Ishikawa (cell line): ENCODE measurements at regions not wholly inside any gene's neighbourhood (a gene's known extent, or its start where the extent isn't known, plus 50 kb on each side); places are given as distances from the start of the nearest gene placed in this dataset.

Source experiments
- CEBPB ChIP-seq: IDR thresholded peaks from 2 replicates; pipeline ENCODE4 v1.6.1; 2012
- EGR1 ChIP-seq: IDR thresholded peaks from 2 replicates; pipeline ENCODE4 v1.6.1; 2012
- EP300 ChIP-seq: IDR thresholded peaks from 2 replicates; pipeline ENCODE4 v1.6.1; 2012; ENCODE audit warnings: borderline replicate concordance
- FOXM1 ChIP-seq: IDR thresholded peaks from 2 replicates; pipeline ENCODE4 v1.6.1; 2012; ENCODE audit warnings: low read depth, borderline replicate concordance
- RAD21 ChIP-seq: IDR thresholded peaks from 2 replicates; pipeline ENCODE4 v1.6.1; 2012; ENCODE audit warnings: low read depth
- REST ChIP-seq: IDR thresholded peaks from 2 replicates; pipeline ENCODE4 v1.6.1; 2012; ENCODE audit warnings: low read depth, mild to moderate bottlenecking
- TAF1 ChIP-seq: IDR thresholded peaks from 2 replicates; pipeline ENCODE4 v1.6.1; 2012; ENCODE audit warnings: low read depth, mild to moderate bottlenecking
- YY1 ChIP-seq: IDR thresholded peaks from 2 replicates; pipeline ENCODE4 v1.6.1; 2012; ENCODE audit warnings: low read depth
- TF ChIP-seq, protein P1 (sequence below): IDR thresholded peaks from 2 replicates; pipeline ENCODE4 v1.6.1; 2012

DNA sequence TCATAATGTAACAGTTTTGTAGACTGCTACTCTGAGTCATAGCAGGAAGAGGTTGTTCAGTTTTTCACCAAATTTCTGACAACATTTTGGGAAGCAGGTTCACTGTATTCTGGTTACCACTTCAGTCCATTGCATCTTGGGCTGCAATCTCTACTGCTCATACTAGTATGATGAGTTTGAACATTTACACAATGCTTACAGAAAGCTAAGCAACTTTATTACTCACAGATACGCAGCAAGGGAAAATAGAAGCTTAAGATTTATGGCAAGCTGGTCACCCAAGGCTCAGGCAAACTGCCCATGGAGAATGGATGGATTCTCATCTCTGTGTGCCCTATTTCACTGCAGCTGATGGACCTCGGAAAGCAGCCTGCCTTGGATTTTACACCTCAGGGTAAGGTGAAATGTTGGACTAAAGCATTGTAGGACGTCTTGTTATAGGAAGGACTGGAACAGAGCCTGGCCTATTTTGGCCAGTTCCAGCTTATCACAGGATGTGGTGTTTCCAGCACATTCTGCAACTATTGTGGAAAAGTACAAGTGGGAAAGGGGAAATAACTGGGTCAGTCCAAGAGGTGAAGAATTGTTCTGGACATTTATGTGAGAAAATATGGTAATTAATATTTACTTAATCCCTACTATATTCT lies 887.1 kb upstream of the AGA start:
- TF ChIP-seq, protein P1, sequence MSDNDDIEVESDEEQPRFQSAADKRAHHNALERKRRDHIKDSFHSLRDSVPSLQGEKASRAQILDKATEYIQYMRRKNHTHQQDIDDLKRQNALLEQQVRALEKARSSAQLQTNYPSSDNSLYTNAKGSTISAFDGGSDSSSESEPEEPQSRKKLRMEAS = no peak
- TF ChIP-seq RAD21 (no peak), FOXM1 (no peak), CEBPB (no peak), TAF1 (no peak), EGR1 (no peak), REST (no peak), EP300 (no peak), YY1 (no peak)
